ENCODE measurements at regions not wholly inside any gene's neighbourhood (a gene's known extent, or its start where the extent isn't known, plus 50 kb on each side); places are given as distances from the start of the nearest gene placed in this dataset.

- no peaks in the 10 kb centered on the region for H3K27me3 ChIP-seq (replicated peaks; ENCODE audit: insufficient read depth, low read length)
- DNase-seq = no peak
- no peaks in the 10 kb centered on the region for H3K79me2 ChIP-seq (ENCODE audit: low read length)
- H3K4me3 ChIP-seq (ENCODE audit: low read length) = no peak overlapping the region
- no peaks in the 10 kb centered on the region for H3F3A ChIP-seq (ENCODE audit: insufficient read depth, low read length)
- H3K27ac ChIP-seq (ENCODE audit: low read length) = no peak overlapping the region
- TF ChIP-seq CTCF (IDR thresholded peaks at IDR 0.05; ENCODE audit: low read length) (no peak), EZH2 (optimal IDR thresholded peaks at IDR 0.05; ENCODE audit: low read depth, low read length) (no peak), EZH2phosphoT487 (IDR thresholded peaks at IDR 0.05; ENCODE audit: low read length) (no peak)
- H3K36me3 ChIP-seq (replicated peaks; ENCODE audit: insufficient read depth, low read length) = no peaks in the 10 kb centered on the region
- no peaks in the 10 kb centered on the region for H3K9me2 ChIP-seq (replicated peaks; ENCODE audit: insufficient read depth, low read length)
- no peaks in the 10 kb centered on the region for H3K4me1 ChIP-seq (ENCODE audit: low read length)
- no peaks in the 10 kb centered on the region for H3K9me3 ChIP-seq (replicated peaks; ENCODE audit: insufficient read depth, low read length)
- H3K4me2 ChIP-seq (ENCODE audit: low read depth, low read length) = no peak overlapping the region
- no peak overlapping the region for H2AFZ ChIP-seq (ENCODE audit: low read length)
- H3K9ac ChIP-seq (ENCODE audit: low read length) = no peak overlapping the region
- H4K20me1 ChIP-seq (ENCODE audit: insufficient read depth, low read length) = no peaks in the 10 kb centered on the region
Measured at GRCh38 chr12:90163975-90164374, 455.3 kb upstream of the ATP2B1 start.

- Histone ChIP-seq H3K9me3 (replicated peaks; ENCODE audit: insufficient read depth, low read length) (no peaks in the 10 kb centered on the region), H3F3A (ENCODE audit: insufficient read depth, low read length) (no peaks in the 10 kb centered on the region), H3K4me1 (ENCODE audit: low read length) (no peaks in the 10 kb centered on the region), H3K27me3 (replicated peaks; ENCODE audit: insufficient read depth, low read length) (no peaks in the 10 kb centered on the region), H3K79me2 (ENCODE audit: low read length) (no peaks in the 10 kb centered on the region), H3K36me3 (replicated peaks; ENCODE audit: insufficient read depth, low read length) (no peaks in the 10 kb centered on the region), H4K20me1 (ENCODE audit: insufficient read depth, low read length) (no peaks in the 10 kb centered on the region), H3K27ac (ENCODE audit: low read length) (no peak overlapping the region), H2AFZ (ENCODE audit: low read length) (no peak overlapping the region), H3K4me3 (ENCODE audit: low read length) (no peak overlapping the region), H3K9ac (ENCODE audit: low read length) (no peak overlapping the region), H3K9me2 (replicated peaks; ENCODE audit: insufficient read depth, low read length) (no peaks in the 10 kb centered on the region), H3K4me2 (ENCODE audit: low read depth, low read length) (no peak overlapping the region)
- DNase-seq = no peak
- TF ChIP-seq EZH2phosphoT487 (IDR thresholded peaks at IDR 0.05; ENCODE audit: low read length) (no peak), EZH2 (optimal IDR thresholded peaks at IDR 0.05; ENCODE audit: low read depth, low read length) (no peak), CTCF (IDR thresholded peaks at IDR 0.05; ENCODE audit: low read length) (no peak)
Measured at GRCh38 chr12:90153827-90154226, 445.2 kb upstream of the ATP2B1 start.

- Histone ChIP-seq H3K4me1 (ENCODE audit: low read length) (no peaks in the 10 kb centered on the region), H3K9me3 (replicated peaks; ENCODE audit: insufficient read depth, low read length) (no peaks in the 10 kb centered on the region), H3K9me2 (replicated peaks; ENCODE audit: insufficient read depth, low read length) (no peaks in the 10 kb centered on the region), H3K79me2 (ENCODE audit: low read length) (no peaks in the 10 kb centered on the region), H3F3A (ENCODE audit: insufficient read depth, low read length) (no peaks in the 10 kb centered on the region), H3K36me3 (replicated peaks; ENCODE audit: insufficient read depth, low read length) (no peaks in the 10 kb centered on the region), H4K20me1 (ENCODE audit: insufficient read depth, low read length) (no peaks in the 10 kb centered on the region), H2AFZ (ENCODE audit: low read length) (no peak overlapping the region), H3K9ac (ENCODE audit: low read length) (no peak overlapping the region), H3K4me2 (ENCODE audit: low read depth, low read length) (no peak overlapping the region), H3K27me3 (replicated peaks; ENCODE audit: insufficient read depth, low read length) (no peaks in the 10 kb centered on the region), H3K4me3 (ENCODE audit: low read length) (no peak overlapping the region), H3K27ac (ENCODE audit: low read length) (no peak overlapping the region)
- no peak for TF ChIP-seq CTCF (IDR thresholded peaks at IDR 0.05; ENCODE audit: low read length)
- no peak for TF ChIP-seq EZH2phosphoT487 (IDR thresholded peaks at IDR 0.05; ENCODE audit: low read length)
- no peak for TF ChIP-seq EZH2 (optimal IDR thresholded peaks at IDR 0.05; ENCODE audit: low read depth, low read length)
- DNase-seq = no peak
Measured at GRCh38 chr12:90152897-90153624, 444.4 kb upstream of the ATP2B1 start.
